ENCODE measurements at regions not wholly inside any gene's neighbourhood (a gene's known extent, or its start where the extent isn't known, plus 50 kb on each side); places are given as distances from the start of the nearest gene placed in this dataset.

- no peak overlapping the region for H3K4me3 ChIP-seq
- intact Hi-C loops (cut with DNase I): loop anchor here (5.0 kb wide), 1 partner anchor 219 kb away; no protein-coding TSS in a partner anchor
- H3K9ac ChIP-seq (ENCODE audit: low read depth in 2 of 2, low read length in 2 of 2): no peak overlapping the region
- H3K36me3 ChIP-seq: no peaks in the 10 kb centered on the region
- TF ChIP-seq CTCF (IDR thresholded peaks at IDR 0.05): no peak
- H3K4me1 ChIP-seq: no peaks in the 10 kb centered on the region
- no peaks in the 10 kb centered on the region for H3K27me3 ChIP-seq
- no peaks in the 10 kb centered on the region for H3K9me3 ChIP-seq
- no peak overlapping the region for H3K27ac ChIP-seq
- no peak for DNase-seq
These were observed 62.7 kb upstream of the IRX6 start for GRCh38 chr16:55261301-55261700.

- intact Hi-C loops (cut with DNase I): loop anchor here (5.0 kb wide), 1 partner anchor 221 kb away; no protein-coding TSS in a partner anchor
- DNase-seq: no peak
- H3K9me3 ChIP-seq: no peaks in the 10 kb centered on the region
- H3K36me3 ChIP-seq: no peaks in the 10 kb centered on the region
- H3K4me3 ChIP-seq: no peak overlapping the region
- H3K27ac ChIP-seq: no peak overlapping the region
- TF ChIP-seq CTCF (IDR thresholded peaks at IDR 0.05): no peak
- no peak overlapping the region for H3K9ac ChIP-seq (ENCODE audit: low read depth in 2 of 2, low read length in 2 of 2)
- no peaks in the 10 kb centered on the region for H3K27me3 ChIP-seq
- no peaks in the 10 kb centered on the region for H3K4me1 ChIP-seq
These were observed 60.4 kb upstream of the IRX6 start for GRCh38 chr16:55263271-55264250.

- TF ChIP-seq CTCF (IDR thresholded peaks at IDR 0.05): no peak
- no peak overlapping the region for H3K4me3 ChIP-seq
- H3K4me1 ChIP-seq: no peaks in the 10 kb centered on the region
- intact Hi-C loops (cut with DNase I): loop anchor here (5.0 kb wide), 1 partner anchor 223 kb away; no protein-coding TSS in a partner anchor
- H3K36me3 ChIP-seq: no peaks in the 10 kb centered on the region
- H3K9me3 ChIP-seq: no peaks in the 10 kb centered on the region
- no peaks in the 10 kb centered on the region for H3K27me3 ChIP-seq
- no peak overlapping the region for H3K9ac ChIP-seq (ENCODE audit: low read depth in 2 of 2, low read length in 2 of 2)
- no peak for DNase-seq
- no peak overlapping the region for H3K27ac ChIP-seq
These were observed 59.1 kb upstream of the IRX6 start for GRCh38 chr16:55264949-55265348.

GRCh38 chr16:55265926-55266325 is 58.1 kb upstream of the IRX6 start:
- no peak for DNase-seq
- H3K36me3 ChIP-seq: no peaks in the 10 kb centered on the region
- H3K27me3 ChIP-seq: no peaks in the 10 kb centered on the region
- intact Hi-C loops (cut with DNase I): no loop called here
- H3K4me1 ChIP-seq: no peaks in the 10 kb centered on the region
- H3K9ac ChIP-seq (ENCODE audit: low read depth in 2 of 2, low read length in 2 of 2): no peak overlapping the region
- TF ChIP-seq CTCF (IDR thresholded peaks at IDR 0.05): no peak
- H3K27ac ChIP-seq: no peak overlapping the region
- no peak overlapping the region for H3K4me3 ChIP-seq
- no peaks in the 10 kb centered on the region for H3K9me3 ChIP-seq

GRCh38 chr16:55271945-55272513 is 52.0 kb upstream of the IRX6 start:
- Histone ChIP-seq H3K9ac (ENCODE audit: low read depth in 2 of 2, low read length in 2 of 2) (no peak overlapping the region), H3K27me3 (no peaks in the 10 kb centered on the region), H3K36me3 (no peaks in the 10 kb centered on the region), H3K4me1 (no peaks in the 10 kb centered on the region), H3K9me3 (no peaks in the 10 kb centered on the region), H3K4me3 (no peak overlapping the region), H3K27ac (no peak overlapping the region)
- intact Hi-C loops (cut with DNase I): no loop called here
- no peak for TF ChIP-seq CTCF (IDR thresholded peaks at IDR 0.05)
- DNase-seq: no peak
